Kidney (tissue), 13 donors: ENCODE measurements at regions not wholly inside any gene's neighbourhood (a gene's known extent, or its start where the extent isn't known, plus 50 kb on each side); places are given as distances from the start of the nearest gene placed in this dataset.

Source experiments
- DNase-seq, 5 donors: peaks; one replicate each; pipeline ENCODE4 v3.0.0-alpha.2; 2013 to 2020
- FAIRE-seq: peaks from 2 replicates; lab custom pipeline; 2012; peaks lifted over from hg19 to GRCh38; lab: Jason Lieb, UNC
- H3K27ac ChIP-seq, 2 donors: one replicate each; pipeline ENCODE4 v1.7.0; 2013; ENCODE audit warnings: low read depth in 2 of 2, low read length in 2 of 2, inconsistent platforms in 1 of 2
- H3K27me3 ChIP-seq: one replicate; pipeline ENCODE4 v1.7.1; 2013; ENCODE audit warnings: low read length, inconsistent platforms; ENCODE audit not compliant: control insufficient read depth, insufficient read depth
- H3K36me3 ChIP-seq, 3 donors: one replicate each; pipeline versions ENCODE4 v1.7.0 to v1.7.1; 2013; ENCODE audit warnings: low read length in 3 of 3, control low read depth in 1 of 3, inconsistent platforms in 1 of 3; ENCODE audit not compliant: insufficient read depth in 3 of 3, control insufficient read depth in 2 of 3
- H3K4me1 ChIP-seq, 3 donors: one replicate each; pipeline versions ENCODE4 v1.7.0 to v1.7.1; 2013; ENCODE audit warnings: low read length in 3 of 3, inconsistent platforms in 1 of 3, low read depth in 1 of 3; ENCODE audit not compliant: control insufficient read depth in 2 of 3, insufficient read depth in 2 of 3
- H3K4me3 ChIP-seq, 3 donors: one replicate each; pipeline versions ENCODE4 v1.7.0 to v1.8.1; 2013; ENCODE audit warnings: low read length in 3 of 3, control low read depth in 1 of 3, inconsistent platforms in 1 of 3
- H3K9ac ChIP-seq, 3 donors: one replicate each; pipeline versions ENCODE4 v1.7.0 to v1.7.1; 2013; ENCODE audit warnings: low read length in 3 of 3, control low read depth in 1 of 3, inconsistent platforms in 1 of 3
- H3K9me3 ChIP-seq, 3 donors: one replicate each; pipeline versions ENCODE4 v1.7.0 to v1.7.1; 2013; ENCODE audit warnings: low read length in 3 of 3, control low read depth in 1 of 3, inconsistent platforms in 1 of 3; ENCODE audit not compliant: control insufficient read depth in 2 of 3, insufficient read depth in 1 of 3
- intact Hi-C: fragments of 100-400 bp; cut with DNase I; formaldehyde crosslinking; loops from one replicate; pipeline ENCODE4 v1.11.1; 2022
- TF ChIP-seq, protein P1 (sequence below): IDR thresholded peaks from 3 replicates; pipeline ENCODE4 v1.5.1; 2012; ENCODE audit warnings: mild to moderate bottlenecking, moderate library complexity, borderline replicate concordance; ENCODE audit not compliant: insufficient read depth; ENCODE audit errors: extremely low read depth
- donor health status: control.
- donor health status: control.
- donor health status: control.
- donor health status: control.
- donor health status: control.
- donor health status: DM: yes; HTN: yes; CAD: no.
- donor health status: Normal renal cell carcinoma (clear cell type).

DNA sequence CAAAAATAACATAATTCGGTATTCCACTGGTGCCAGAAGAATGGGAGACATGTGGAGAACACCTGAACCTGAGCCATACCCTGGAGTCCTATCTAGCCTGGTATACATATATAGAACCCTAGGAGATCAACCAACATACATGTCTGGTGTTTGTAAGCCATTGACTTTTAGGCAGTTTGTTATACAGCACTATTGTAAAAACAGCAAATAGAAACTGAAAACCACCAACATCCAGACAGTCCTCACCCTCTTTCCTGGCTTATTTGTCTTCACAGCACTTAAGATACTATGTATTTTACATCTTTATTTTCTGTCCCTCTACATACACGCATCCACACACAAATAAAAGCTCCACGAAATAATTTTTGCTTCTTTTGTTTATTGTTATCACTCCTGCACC is 404.2 kb upstream of the PMFBP1 start:
- DNase-seq (no peak), FAIRE-seq (no peak)
- intact Hi-C loops: no loop called here
- no peaks in the 10 kb centered on the region for H3K36me3 ChIP-seq
- no peak overlapping the region for H3K27ac ChIP-seq
- TF ChIP-seq, protein P1, sequence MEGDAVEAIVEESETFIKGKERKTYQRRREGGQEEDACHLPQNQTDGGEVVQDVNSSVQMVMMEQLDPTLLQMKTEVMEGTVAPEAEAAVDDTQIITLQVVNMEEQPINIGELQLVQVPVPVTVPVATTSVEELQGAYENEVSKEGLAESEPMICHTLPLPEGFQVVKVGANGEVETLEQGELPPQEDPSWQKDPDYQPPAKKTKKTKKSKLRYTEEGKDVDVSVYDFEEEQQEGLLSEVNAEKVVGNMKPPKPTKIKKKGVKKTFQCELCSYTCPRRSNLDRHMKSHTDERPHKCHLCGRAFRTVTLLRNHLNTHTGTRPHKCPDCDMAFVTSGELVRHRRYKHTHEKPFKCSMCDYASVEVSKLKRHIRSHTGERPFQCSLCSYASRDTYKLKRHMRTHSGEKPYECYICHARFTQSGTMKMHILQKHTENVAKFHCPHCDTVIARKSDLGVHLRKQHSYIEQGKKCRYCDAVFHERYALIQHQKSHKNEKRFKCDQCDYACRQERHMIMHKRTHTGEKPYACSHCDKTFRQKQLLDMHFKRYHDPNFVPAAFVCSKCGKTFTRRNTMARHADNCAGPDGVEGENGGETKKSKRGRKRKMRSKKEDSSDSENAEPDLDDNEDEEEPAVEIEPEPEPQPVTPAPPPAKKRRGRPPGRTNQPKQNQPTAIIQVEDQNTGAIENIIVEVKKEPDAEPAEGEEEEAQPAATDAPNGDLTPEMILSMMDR: no peak
- H3K27me3 ChIP-seq: no peaks in the 10 kb centered on the region
- H3K9ac ChIP-seq: no peak overlapping the region
- H3K4me3 ChIP-seq: no peak overlapping the region
- no peaks in the 10 kb centered on the region for H3K9me3 ChIP-seq
- no peaks in the 10 kb centered on the region for H3K4me1 ChIP-seq

DNA sequence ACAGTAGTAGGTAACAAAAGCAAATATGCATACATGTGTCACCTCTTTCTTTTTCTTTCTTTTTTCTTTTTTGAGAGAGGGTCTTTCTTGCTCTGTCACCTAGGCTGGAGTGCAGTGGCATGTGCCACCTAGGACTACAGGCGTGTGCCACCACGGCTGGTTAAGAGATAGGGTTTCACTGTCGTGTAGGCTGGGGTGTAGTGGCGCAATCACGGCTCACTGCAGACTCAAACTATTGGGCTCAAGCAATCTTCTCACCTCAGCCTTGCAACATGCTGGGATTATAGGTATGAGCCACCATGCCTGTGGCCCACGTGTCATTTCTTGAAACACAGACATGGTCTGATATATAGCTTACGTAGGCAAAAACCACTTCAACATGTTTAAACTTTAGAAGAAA is 397.7 kb upstream of the PMFBP1 start:
- H3K4me1 ChIP-seq: no peaks in the 10 kb centered on the region
- intact Hi-C loops: no loop called here
- no peaks in the 10 kb centered on the region for H3K36me3 ChIP-seq
- TF ChIP-seq, protein P1: no peak
- H3K9me3 ChIP-seq: no peaks in the 10 kb centered on the region
- no peaks in the 10 kb centered on the region for H3K27me3 ChIP-seq
- no peak overlapping the region for H3K4me3 ChIP-seq
- H3K27ac ChIP-seq: no peak overlapping the region
- no peak for DNase-seq
- no peak for FAIRE-seq
- H3K9ac ChIP-seq: no peak overlapping the region

DNA sequence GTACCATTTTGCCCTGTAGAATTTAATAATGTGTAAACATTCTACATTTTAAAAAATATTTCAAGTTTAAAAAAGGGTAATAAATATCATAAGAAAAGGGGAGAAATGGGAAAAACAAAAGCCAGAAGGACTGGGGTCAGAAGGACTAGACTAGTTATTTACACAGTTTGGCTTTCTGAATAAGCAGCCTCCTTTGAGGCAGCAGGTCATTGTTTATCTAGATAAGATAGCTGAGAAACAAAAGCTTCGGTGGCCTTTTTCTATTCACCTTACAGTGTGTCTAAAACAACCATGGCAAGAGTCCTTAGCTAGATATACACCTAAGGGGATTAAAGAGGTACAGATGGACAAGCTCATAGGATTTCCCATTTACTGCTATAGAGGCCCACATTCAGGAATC is 396.5 kb upstream of the PMFBP1 start:
- TF ChIP-seq, protein P1: no peak
- Histone ChIP-seq H3K27me3 (no peaks in the 10 kb centered on the region), H3K36me3 (no peaks in the 10 kb centered on the region), H3K9ac (no peak overlapping the region), H3K27ac (no peak overlapping the region), H3K4me3 (no peak overlapping the region), H3K9me3 (no peaks in the 10 kb centered on the region), H3K4me1 (no peaks in the 10 kb centered on the region)
- intact Hi-C loops: no loop called here
- DNase-seq (no peak), FAIRE-seq (no peak)

DNA sequence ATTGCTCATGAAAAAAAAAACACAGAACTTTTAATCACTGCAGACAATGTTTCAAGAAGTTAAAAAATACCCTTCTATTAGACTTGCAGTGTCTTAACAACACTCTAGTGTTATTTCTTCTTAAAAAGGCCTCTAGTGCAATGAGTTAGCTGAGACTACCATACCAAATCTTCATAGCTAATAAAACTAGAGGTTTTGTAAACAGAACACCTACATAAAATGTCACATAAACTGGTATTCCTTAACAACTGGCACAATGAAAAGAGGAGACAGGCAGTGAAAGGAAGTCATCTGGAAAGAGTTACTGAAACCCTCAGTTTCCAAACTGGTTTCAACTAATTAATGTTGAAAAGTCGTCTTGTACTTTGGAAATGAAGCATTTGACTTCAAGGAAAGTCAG is 394.2 kb upstream of the PMFBP1 start:
- no peaks in the 10 kb centered on the region for H3K36me3 ChIP-seq
- H3K4me3 ChIP-seq: no peak overlapping the region
- intact Hi-C loops: no loop called here
- H3K27ac ChIP-seq: no peak overlapping the region
- no peak overlapping the region for H3K9ac ChIP-seq
- TF ChIP-seq, protein P1: no peak
- no peaks in the 10 kb centered on the region for H3K4me1 ChIP-seq
- H3K27me3 ChIP-seq: no peaks in the 10 kb centered on the region
- no peaks in the 10 kb centered on the region for H3K9me3 ChIP-seq
- DNase-seq (no peak), FAIRE-seq (no peak)
